SK-N-SH treated with all-trans-retinoic acid at 6 μM for 48 hours (cell line): ENCODE measurements at regions not wholly inside any gene's neighbourhood (a gene's known extent, or its start where the extent isn't known, plus 50 kb on each side); places are given as distances from the start of the nearest gene placed in this dataset.

Experiments
- ATAC-seq: fragments of 200-7000 bp; cut with Tn5 transposase; 3 replicates; pipeline ENCODE4 v1.9.1; 2020; ENCODE audit warnings: mild to moderate bottlenecking, moderate library complexity
- BACH2 ChIP-seq: fragments of 250-450 bp; sonication (Bioruptor Pico); IDR thresholded peaks from 2 replicates; pipeline ENCODE4 v1.9.0; 2021; ENCODE audit warnings: mild to moderate bottlenecking, borderline replicate concordance
- CSDC2 ChIP-seq: fragments of 250-450 bp; sonication (Bioruptor Pico); IDR thresholded peaks from 2 replicates; pipeline ENCODE4 v1.5.0; 2020; ENCODE audit warnings: mild to moderate bottlenecking, moderate library complexity
- ESRRG ChIP-seq: fragments of 250-450 bp; sonication (Bioruptor Pico); IDR thresholded peaks from 2 replicates; pipeline ENCODE4 v1.6.1; 2021; ENCODE audit warnings: mild to moderate bottlenecking
- GLIS3 ChIP-seq: fragments of 250-450 bp; sonication (Bioruptor Pico); IDR thresholded peaks from 2 replicates; pipeline ENCODE4 v1.5.0; 2020; ENCODE audit warnings: mild to moderate bottlenecking, moderate library complexity
- ISL1 ChIP-seq: fragments of 250-450 bp; sonication (Bioruptor Pico); IDR thresholded peaks from 2 replicates; pipeline ENCODE4 v2.1.2; 2022; ENCODE audit warnings: mild to moderate bottlenecking, moderate library complexity
- OSR1 ChIP-seq: fragments of 250-450 bp; sonication (Bioruptor Pico); IDR thresholded peaks from 2 replicates; pipeline ENCODE4 v1.8.0; 2022; ENCODE audit warnings: moderate library complexity, mild to moderate bottlenecking, inconsistent platforms
- RARB ChIP-seq: fragments of 250-450 bp; sonication (Bioruptor Pico); IDR thresholded peaks from 2 replicates; pipeline ENCODE4 v1.8.0; 2021; ENCODE audit warnings: mild to moderate bottlenecking, moderate library complexity
- SNAI2 ChIP-seq: fragments of 250-450 bp; sonication (Bioruptor Pico); IDR thresholded peaks from 2 replicates; pipeline ENCODE4 v1.5.0; 2020; ENCODE audit warnings: mild to moderate bottlenecking, moderate library complexity
- TCF4 ChIP-seq: fragments of 250-450 bp; sonication (Bioruptor Pico); IDR thresholded peaks from 2 replicates; pipeline ENCODE4 v1.8.0; 2021; ENCODE audit warnings: mild to moderate bottlenecking, moderate library complexity, borderline replicate concordance
- TOX ChIP-seq: fragments of 250-450 bp; sonication (Bioruptor Pico); IDR thresholded peaks from 2 replicates; pipeline ENCODE4 v1.8.0; 2021; ENCODE audit warnings: mild to moderate bottlenecking, moderate library complexity, borderline replicate concordance
- ZC3H10 ChIP-seq: fragments of 250-450 bp; sonication (Bioruptor Pico); IDR thresholded peaks from 2 replicates; pipeline ENCODE4 v1.5.1; 2021; ENCODE audit warnings: mild to moderate bottlenecking, moderate library complexity
- ZFP3 ChIP-seq: fragments of 250-450 bp; sonication (Bioruptor Pico); IDR thresholded peaks from 2 replicates; pipeline ENCODE4 v1.5.0; 2020; ENCODE audit warnings: mild to moderate bottlenecking, moderate library complexity
- ZFP30 ChIP-seq: fragments of 450-650 bp; formaldehyde crosslinking; IDR thresholded peaks from 2 replicates; pipeline ENCODE4 v1.5.0; 2022; ENCODE audit warnings: mild to moderate bottlenecking, moderate library complexity
- ZNF565 ChIP-seq: fragments of 450-650 bp; formaldehyde crosslinking; conservative IDR thresholded peaks from 2 replicates; pipeline ENCODE4 v1.5.0; 2020; ENCODE audit warnings: low read depth, mild to moderate bottlenecking, moderate library complexity
- ZNF70 ChIP-seq: fragments of 450-650 bp; formaldehyde crosslinking; IDR thresholded peaks from 2 replicates; pipeline ENCODE4 v1.5.0; 2020; ENCODE audit warnings: mild to moderate bottlenecking, moderate library complexity
- ZNF8 ChIP-seq: fragments of 450-650 bp; formaldehyde crosslinking; IDR thresholded peaks from 2 replicates; pipeline ENCODE4 v1.5.0; 2020; ENCODE audit warnings: mild to moderate bottlenecking, moderate library complexity
- TF ChIP-seq, protein P1 (sequence below): fragments of 250-450 bp; sonication (Bioruptor Pico); IDR thresholded peaks from 2 replicates; pipeline ENCODE4 v1.5.1; 2021; ENCODE audit warnings: mild to moderate bottlenecking, moderate library complexity
- TF ChIP-seq, protein P2 (sequence below): fragments of 250-450 bp; sonication (Bioruptor Pico); IDR thresholded peaks from 2 replicates; pipeline ENCODE4 v1.8.0; 2020; ENCODE audit warnings: mild to moderate bottlenecking, moderate library complexity, borderline replicate concordance
- TF ChIP-seq, protein P3 (sequence below): fragments of 250-450 bp; sonication (Bioruptor Pico); IDR thresholded peaks from 2 replicates; pipeline ENCODE4 v1.5.1; 2020; ENCODE audit warnings: low read depth, mild to moderate bottlenecking, moderate library complexity
- TF ChIP-seq, protein P4 (sequence below): fragments of 250-450 bp; sonication (Bioruptor Pico); IDR thresholded peaks from 2 replicates; pipeline ENCODE4 v1.5.0; 2020; ENCODE audit warnings: mild to moderate bottlenecking, moderate library complexity
- TF ChIP-seq, protein P5 (sequence below): fragments of 250-450 bp; sonication (Bioruptor Pico); IDR thresholded peaks from 2 replicates; pipeline ENCODE4 v1.8.0; 2021; ENCODE audit warnings: low read depth, mild to moderate bottlenecking, moderate library complexity, borderline replicate concordance

DNA sequence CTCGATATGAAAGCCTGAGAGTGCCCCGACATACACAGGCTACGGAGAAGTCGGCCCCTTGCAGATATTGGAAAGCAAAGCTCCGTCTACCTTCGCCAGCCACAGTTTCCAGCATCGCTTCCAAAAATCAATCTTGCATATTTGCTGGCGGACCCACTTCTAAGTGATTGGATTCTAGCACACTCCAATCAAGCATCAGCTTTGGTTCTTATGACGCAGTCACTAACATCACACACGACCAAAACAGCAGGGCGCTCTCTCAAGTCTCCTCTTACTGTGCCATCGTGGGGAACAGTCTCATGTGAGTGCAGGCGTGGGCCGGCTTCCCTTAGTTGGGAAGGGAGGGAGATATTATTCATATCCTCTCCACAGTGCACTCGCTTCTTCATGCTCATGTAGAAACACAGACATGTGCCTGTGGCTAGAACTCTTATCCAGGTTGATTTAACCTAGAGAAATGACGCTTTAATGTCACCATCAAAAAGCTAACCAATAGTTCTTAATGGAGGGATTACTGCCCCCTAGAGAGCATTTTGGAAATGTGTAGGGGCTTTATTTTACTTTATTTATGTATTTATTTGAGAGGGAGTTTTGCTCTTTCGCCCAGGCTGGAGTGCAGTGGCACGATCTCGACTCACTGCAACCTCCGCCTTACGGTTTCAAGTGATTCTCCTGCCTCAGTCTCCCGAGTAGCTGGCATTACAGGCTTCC is 229.8 kb downstream of the SOD2 start:
- TF ChIP-seq BACH2: no peak
- TF ChIP-seq ESRRG (CRISPR knock-in tag): no peak
- TF ChIP-seq, protein P1, sequence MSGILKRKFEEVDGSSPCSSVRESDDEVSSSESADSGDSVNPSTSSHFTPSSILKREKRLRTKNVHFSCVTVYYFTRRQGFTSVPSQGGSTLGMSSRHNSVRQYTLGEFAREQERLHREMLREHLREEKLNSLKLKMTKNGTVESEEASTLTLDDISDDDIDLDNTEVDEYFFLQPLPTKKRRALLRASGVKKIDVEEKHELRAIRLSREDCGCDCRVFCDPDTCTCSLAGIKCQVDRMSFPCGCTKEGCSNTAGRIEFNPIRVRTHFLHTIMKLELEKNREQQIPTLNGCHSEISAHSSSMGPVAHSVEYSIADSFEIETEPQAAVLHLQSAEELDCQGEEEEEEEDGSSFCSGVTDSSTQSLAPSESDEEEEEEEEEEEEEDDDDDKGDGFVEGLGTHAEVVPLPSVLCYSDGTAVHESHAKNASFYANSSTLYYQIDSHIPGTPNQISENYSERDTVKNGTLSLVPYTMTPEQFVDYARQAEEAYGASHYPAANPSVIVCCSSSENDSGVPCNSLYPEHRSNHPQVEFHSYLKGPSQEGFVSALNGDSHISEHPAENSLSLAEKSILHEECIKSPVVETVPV (CRISPR knock-in tag): no peak
- TF ChIP-seq, protein P2, sequence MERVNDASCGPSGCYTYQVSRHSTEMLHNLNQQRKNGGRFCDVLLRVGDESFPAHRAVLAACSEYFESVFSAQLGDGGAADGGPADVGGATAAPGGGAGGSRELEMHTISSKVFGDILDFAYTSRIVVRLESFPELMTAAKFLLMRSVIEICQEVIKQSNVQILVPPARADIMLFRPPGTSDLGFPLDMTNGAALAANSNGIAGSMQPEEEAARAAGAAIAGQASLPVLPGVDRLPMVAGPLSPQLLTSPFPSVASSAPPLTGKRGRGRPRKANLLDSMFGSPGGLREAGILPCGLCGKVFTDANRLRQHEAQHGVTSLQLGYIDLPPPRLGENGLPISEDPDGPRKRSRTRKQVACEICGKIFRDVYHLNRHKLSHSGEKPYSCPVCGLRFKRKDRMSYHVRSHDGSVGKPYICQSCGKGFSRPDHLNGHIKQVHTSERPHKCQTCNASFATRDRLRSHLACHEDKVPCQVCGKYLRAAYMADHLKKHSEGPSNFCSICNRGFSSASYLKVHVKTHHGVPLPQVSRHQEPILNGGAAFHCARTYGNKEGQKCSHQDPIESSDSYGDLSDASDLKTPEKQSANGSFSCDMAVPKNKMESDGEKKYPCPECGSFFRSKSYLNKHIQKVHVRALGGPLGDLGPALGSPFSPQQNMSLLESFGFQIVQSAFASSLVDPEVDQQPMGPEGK: no peak
- TF ChIP-seq RARB: no peak
- TF ChIP-seq CSDC2: no peak
- TF ChIP-seq, protein P3, sequence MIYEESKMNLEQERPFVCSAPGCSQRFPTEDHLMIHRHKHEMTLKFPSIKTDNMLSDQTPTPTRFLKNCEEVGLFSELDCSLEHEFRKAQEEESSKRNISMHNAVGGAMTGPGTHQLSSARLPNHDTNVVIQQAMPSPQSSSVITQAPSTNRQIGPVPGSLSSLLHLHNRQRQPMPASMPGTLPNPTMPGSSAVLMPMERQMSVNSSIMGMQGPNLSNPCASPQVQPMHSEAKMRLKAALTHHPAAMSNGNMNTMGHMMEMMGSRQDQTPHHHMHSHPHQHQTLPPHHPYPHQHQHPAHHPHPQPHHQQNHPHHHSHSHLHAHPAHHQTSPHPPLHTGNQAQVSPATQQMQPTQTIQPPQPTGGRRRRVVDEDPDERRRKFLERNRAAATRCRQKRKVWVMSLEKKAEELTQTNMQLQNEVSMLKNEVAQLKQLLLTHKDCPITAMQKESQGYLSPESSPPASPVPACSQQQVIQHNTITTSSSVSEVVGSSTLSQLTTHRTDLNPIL: no peak
- TF ChIP-seq ZFP3 (CRISPR knock-in tag): no peak
- TF ChIP-seq ZNF565 (CRISPR knock-in tag): no peak
- TF ChIP-seq SNAI2 (CRISPR knock-in tag): no peak
- no peak for TF ChIP-seq ZC3H10 (CRISPR knock-in tag)
- no peak for TF ChIP-seq OSR1 (CRISPR knock-in tag)
- no peak for TF ChIP-seq ZFP30 (CRISPR knock-in tag)
- TF ChIP-seq ZNF8: no peak
- TF ChIP-seq, protein P4, sequence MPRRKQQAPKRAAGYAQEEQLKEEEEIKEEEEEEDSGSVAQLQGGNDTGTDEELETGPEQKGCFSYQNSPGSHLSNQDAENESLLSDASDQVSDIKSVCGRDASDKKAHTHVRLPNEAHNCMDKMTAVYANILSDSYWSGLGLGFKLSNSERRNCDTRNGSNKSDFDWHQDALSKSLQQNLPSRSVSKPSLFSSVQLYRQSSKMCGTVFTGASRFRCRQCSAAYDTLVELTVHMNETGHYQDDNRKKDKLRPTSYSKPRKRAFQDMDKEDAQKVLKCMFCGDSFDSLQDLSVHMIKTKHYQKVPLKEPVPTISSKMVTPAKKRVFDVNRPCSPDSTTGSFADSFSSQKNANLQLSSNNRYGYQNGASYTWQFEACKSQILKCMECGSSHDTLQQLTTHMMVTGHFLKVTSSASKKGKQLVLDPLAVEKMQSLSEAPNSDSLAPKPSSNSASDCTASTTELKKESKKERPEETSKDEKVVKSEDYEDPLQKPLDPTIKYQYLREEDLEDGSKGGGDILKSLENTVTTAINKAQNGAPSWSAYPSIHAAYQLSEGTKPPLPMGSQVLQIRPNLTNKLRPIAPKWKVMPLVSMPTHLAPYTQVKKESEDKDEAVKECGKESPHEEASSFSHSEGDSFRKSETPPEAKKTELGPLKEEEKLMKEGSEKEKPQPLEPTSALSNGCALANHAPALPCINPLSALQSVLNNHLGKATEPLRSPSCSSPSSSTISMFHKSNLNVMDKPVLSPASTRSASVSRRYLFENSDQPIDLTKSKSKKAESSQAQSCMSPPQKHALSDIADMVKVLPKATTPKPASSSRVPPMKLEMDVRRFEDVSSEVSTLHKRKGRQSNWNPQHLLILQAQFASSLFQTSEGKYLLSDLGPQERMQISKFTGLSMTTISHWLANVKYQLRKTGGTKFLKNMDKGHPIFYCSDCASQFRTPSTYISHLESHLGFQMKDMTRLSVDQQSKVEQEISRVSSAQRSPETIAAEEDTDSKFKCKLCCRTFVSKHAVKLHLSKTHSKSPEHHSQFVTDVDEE (CRISPR knock-in tag): no peak
- peak; percentile 43; the same call in 1 of the 3 replicates for ATAC-seq

DNA sequence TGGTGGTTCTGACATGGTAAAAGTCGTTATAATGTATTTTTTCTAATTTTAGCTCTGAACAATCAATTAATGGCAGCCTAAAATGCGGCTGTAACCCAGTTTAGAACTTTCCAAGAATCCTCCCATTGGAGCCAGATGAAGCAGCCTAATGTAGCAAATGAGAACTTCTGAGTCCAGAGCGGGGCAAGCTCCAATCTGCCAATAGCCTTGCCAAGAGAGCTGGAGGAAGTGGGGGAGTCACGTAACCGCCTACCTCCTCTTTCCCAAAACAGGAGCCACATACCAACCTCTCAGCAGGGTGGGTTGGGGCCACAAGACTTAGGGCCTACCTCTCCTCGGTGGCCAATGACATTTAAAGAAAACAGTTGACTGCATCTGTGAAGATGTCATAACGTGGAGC is 230.6 kb downstream of the SOD2 start:
- TF ChIP-seq ZFP30 (CRISPR knock-in tag) (no peak), CSDC2 (no peak), ZC3H10 (CRISPR knock-in tag) (no peak), TOX (CRISPR knock-in tag) (no peak), ZNF565 (CRISPR knock-in tag) (no peak), TCF4 (no peak), ISL1 (CRISPR knock-in tag) (no peak), ESRRG (CRISPR knock-in tag) (no peak), ZNF70 (CRISPR knock-in tag) (no peak), ZFP3 (CRISPR knock-in tag) (no peak), ZNF8 (no peak), GLIS3 (no peak)
- TF ChIP-seq, protein P1 (CRISPR knock-in tag): no peak
- TF ChIP-seq, protein P5, sequence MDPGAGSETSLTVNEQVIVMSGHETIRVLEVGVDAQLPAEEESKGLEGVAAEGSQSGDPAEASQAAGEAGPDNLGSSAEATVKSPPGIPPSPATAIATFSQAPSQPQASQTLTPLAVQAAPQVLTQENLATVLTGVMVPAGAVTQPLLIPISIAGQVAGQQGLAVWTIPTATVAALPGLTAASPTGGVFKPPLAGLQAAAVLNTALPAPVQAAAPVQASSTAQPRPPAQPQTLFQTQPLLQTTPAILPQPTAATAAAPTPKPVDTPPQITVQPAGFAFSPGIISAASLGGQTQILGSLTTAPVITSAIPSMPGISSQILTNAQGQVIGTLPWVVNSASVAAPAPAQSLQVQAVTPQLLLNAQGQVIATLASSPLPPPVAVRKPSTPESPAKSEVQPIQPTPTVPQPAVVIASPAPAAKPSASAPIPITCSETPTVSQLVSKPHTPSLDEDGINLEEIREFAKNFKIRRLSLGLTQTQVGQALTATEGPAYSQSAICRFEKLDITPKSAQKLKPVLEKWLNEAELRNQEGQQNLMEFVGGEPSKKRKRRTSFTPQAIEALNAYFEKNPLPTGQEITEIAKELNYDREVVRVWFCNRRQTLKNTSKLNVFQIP: no peak
- TF ChIP-seq, protein P3: no peak
- TF ChIP-seq, all 23 proteins: peak for 0
- ATAC-seq: no peak
